Panc1 (cell line): ENCODE measurements at regions not wholly inside any gene's neighbourhood (a gene's known extent, or its start where the extent isn't known, plus 50 kb on each side); places are given as distances from the start of the nearest gene placed in this dataset.

ENCODE experiments used
- ATAC-seq: fragments of 200-7000 bp; cut with Tn5 transposase; 2 replicates; pipeline ENCODE4 v1.9.1; 2020; ENCODE audit warnings: mild to moderate bottlenecking, moderate library complexity
- BruUV-seq: library from RNA; stranded (reverse); fragments of 400-500 nt; replicated peaks from 2 replicates; lab custom pipeline; 2021; lab: Mats Ljungman, UMichigan
- CTCF ChIA-PET: fragments of 300-600 bp; sonication (Branson Sonifier 250); formaldehyde crosslinking; loops from one replicate; lab custom pipeline; 2022; ENCODE audit warnings: antibody characterized with exemption; lab: Charles Lee
- POLR2A ChIA-PET: fragments of 300-600 bp; sonication (Branson Sonifier 250); formaldehyde crosslinking; loops from one replicate; lab custom pipeline; 2022; ENCODE audit warnings: antibody characterized with exemption; lab: Charles Lee
- DNase-seq: peaks from one replicate; pipeline ENCODE4 v3.0.0-alpha.2; 2010; ENCODE audit warnings: low read depth, low spot score
- H3K27ac ChIP-seq: 2 replicates; pipeline ENCODE4 v1.5.1; 2011; ENCODE audit warnings: mild to moderate bottlenecking, low read length, inconsistent platforms
- H3K27me3 ChIP-seq: fragments of 200-500 bp; sonication (Bioruptor generic); 2 replicates; pipeline ENCODE4 v1.6.0; 2014; ENCODE audit warnings: low read length, inconsistent platforms; ENCODE audit not compliant: control insufficient read depth, insufficient read depth
- H3K36me3 ChIP-seq: fragments of 200-500 bp; sonication (Bioruptor generic); 2 replicates; pipeline ENCODE4 v1.5.1; 2014; ENCODE audit warnings: inconsistent platforms, mild to moderate bottlenecking, low read length, moderate library complexity; ENCODE audit not compliant: control insufficient read depth, insufficient read depth
- H3K4me1 ChIP-seq: 2 replicates; pipeline ENCODE4 v1.5.1; 2011; ENCODE audit warnings: inconsistent platforms, mild to moderate bottlenecking, low read length, moderate library complexity; ENCODE audit not compliant: control insufficient read depth, insufficient read depth
- H3K4me3 ChIP-seq, 2 experiments: 2 replicates each; pipeline ENCODE4 v1.5.1; 2011 to 2012; ENCODE audit warnings: low read depth in 2 of 2, low read length in 2 of 2, mild to moderate bottlenecking in 2 of 2, inconsistent platforms in 1 of 2, moderate library complexity in 1 of 2
- H3K9me3 ChIP-seq: fragments of 200-500 bp; sonication (Bioruptor generic); 2 replicates; pipeline ENCODE4 v1.5.1; 2014; ENCODE audit warnings: low read depth, mild to moderate bottlenecking, inconsistent platforms, low read length, moderate library complexity; ENCODE audit not compliant: control insufficient read depth, insufficient read depth
- POLR2AphosphoS5 ChIP-seq: IDR thresholded peaks from 2 replicates; pipeline ENCODE4 v1.6.1; 2012; ENCODE audit warnings: mild to moderate bottlenecking, low read depth, low read length, moderate library complexity
- SIN3A ChIP-seq: IDR thresholded peaks from 2 replicates; pipeline ENCODE4 v1.6.1; 2012; ENCODE audit warnings: low read depth, mild to moderate bottlenecking, low read length, moderate library complexity, borderline replicate concordance; ENCODE audit not compliant: insufficient read depth
- TCF7L2 ChIP-seq: IDR thresholded peaks from 2 replicates; pipeline ENCODE4 v1.6.1; 2011; ENCODE audit warnings: mild to moderate bottlenecking, low read depth, low read length, inconsistent platforms
- in situ Hi-C: cut with HindIII; loops from 2 replicates; pipeline ENCODE4 v1.10.0; 2016; ENCODE audit warnings: low sequenced_read_pairs, low pct_unique_long_range_greater_than_20kb
- intact Hi-C: fragments of 100-400 bp; cut with micrococcal nuclease; formaldehyde crosslinking; loops from one replicate; pipeline ENCODE4 v1.10.0; 2022; ENCODE audit not compliant: unreplicated experiment
- TF ChIP-seq, protein P1 (sequence below): fragments of 450-650 bp; IDR thresholded peaks from 2 replicates; pipeline ENCODE4 v1.5.1; 2017; ENCODE audit warnings: mild to moderate bottlenecking
- TF ChIP-seq, protein P2 (sequence below), 2 experiments: IDR thresholded peaks; 2 replicates each; pipeline ENCODE4 v1.6.1; 2011 to 2012; ENCODE audit warnings: low read depth in 2 of 2, control low read depth in 1 of 2, low read length in 1 of 2, mild to moderate bottlenecking in 1 of 2, moderate library complexity in 1 of 2; ENCODE audit not compliant: insufficient read depth in 1 of 2

- no peak for DNase-seq
- POLR2A ChIA-PET, result no interaction called here
- Histone ChIP-seq H3K36me3 (no peaks in the 10 kb centered on the region), H3K4me3 (no peak overlapping the region), H3K4me1 (no peaks in the 10 kb centered on the region), H3K27ac (no peak overlapping the region), H3K27me3 (peaks cover 4% of the 10 kb centered on the region; the same call in 1 of the 2 replicates), H3K9me3 (0 out of 2 replicates have a peak, but pooled peaks cover 3% of the 10 kb centered on the region)
- TF ChIP-seq, protein P1, sequence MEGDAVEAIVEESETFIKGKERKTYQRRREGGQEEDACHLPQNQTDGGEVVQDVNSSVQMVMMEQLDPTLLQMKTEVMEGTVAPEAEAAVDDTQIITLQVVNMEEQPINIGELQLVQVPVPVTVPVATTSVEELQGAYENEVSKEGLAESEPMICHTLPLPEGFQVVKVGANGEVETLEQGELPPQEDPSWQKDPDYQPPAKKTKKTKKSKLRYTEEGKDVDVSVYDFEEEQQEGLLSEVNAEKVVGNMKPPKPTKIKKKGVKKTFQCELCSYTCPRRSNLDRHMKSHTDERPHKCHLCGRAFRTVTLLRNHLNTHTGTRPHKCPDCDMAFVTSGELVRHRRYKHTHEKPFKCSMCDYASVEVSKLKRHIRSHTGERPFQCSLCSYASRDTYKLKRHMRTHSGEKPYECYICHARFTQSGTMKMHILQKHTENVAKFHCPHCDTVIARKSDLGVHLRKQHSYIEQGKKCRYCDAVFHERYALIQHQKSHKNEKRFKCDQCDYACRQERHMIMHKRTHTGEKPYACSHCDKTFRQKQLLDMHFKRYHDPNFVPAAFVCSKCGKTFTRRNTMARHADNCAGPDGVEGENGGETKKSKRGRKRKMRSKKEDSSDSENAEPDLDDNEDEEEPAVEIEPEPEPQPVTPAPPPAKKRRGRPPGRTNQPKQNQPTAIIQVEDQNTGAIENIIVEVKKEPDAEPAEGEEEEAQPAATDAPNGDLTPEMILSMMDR, result no peak
- TF ChIP-seq, protein P2, sequence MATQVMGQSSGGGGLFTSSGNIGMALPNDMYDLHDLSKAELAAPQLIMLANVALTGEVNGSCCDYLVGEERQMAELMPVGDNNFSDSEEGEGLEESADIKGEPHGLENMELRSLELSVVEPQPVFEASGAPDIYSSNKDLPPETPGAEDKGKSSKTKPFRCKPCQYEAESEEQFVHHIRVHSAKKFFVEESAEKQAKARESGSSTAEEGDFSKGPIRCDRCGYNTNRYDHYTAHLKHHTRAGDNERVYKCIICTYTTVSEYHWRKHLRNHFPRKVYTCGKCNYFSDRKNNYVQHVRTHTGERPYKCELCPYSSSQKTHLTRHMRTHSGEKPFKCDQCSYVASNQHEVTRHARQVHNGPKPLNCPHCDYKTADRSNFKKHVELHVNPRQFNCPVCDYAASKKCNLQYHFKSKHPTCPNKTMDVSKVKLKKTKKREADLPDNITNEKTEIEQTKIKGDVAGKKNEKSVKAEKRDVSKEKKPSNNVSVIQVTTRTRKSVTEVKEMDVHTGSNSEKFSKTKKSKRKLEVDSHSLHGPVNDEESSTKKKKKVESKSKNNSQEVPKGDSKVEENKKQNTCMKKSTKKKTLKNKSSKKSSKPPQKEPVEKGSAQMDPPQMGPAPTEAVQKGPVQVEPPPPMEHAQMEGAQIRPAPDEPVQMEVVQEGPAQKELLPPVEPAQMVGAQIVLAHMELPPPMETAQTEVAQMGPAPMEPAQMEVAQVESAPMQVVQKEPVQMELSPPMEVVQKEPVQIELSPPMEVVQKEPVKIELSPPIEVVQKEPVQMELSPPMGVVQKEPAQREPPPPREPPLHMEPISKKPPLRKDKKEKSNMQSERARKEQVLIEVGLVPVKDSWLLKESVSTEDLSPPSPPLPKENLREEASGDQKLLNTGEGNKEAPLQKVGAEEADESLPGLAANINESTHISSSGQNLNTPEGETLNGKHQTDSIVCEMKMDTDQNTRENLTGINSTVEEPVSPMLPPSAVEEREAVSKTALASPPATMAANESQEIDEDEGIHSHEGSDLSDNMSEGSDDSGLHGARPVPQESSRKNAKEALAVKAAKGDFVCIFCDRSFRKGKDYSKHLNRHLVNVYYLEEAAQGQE (IDR thresholded peaks at IDR 0.05; ENCODE audit: insufficient read depth in 1 of 2, low read depth in 2 of 2, low read length in 1 of 2), result no peak
- in situ Hi-C loops (no loop called here), intact Hi-C loops (no loop called here)
- CTCF ChIA-PET, result no interaction called here
- BruUV-seq, result no TSS peak
- no peak for ATAC-seq
Observed at GRCh38 chr6:163764565-163764964, 350.0 kb downstream of the QKI start.

DNA sequence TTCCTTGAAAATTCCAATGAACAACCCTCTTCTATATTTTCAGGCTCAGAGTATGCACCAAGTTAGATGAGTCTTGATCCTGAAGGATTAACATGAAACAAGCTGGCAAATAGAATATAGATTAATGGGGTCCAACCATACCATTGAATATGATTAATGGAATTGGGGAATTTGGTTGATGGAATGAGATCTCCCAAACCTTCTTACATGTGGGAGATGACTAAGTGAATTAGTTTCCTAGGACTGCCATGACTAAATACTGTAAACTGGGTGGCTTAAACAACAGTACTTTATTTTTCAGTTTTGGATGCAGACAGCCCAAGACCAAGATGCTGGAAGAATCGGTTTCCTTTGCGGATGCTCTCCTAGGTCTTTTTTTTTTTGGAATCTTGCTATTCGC is 347.0 kb downstream of the QKI start:
- Histone ChIP-seq H3K36me3 (no peaks in the 10 kb centered on the region), H3K27me3 (peaks cover 4% of the 10 kb centered on the region; the same call in 1 of the 2 replicates), H3K4me1 (no peaks in the 10 kb centered on the region), H3K9me3 (no peaks in the 10 kb centered on the region), H3K4me3 (no peak overlapping the region), H3K27ac (no peak overlapping the region)
- ATAC-seq (no peak), DNase-seq (no peak)
- CTCF ChIA-PET, result no interaction called here
- no TSS peak for BruUV-seq
- in situ Hi-C loops (no loop called here), intact Hi-C loops (no loop called here)
- POLR2A ChIA-PET, result no interaction called here
- TF ChIP-seq POLR2AphosphoS5 (no peak), SIN3A (no peak), TCF7L2 (no peak)
- TF ChIP-seq, protein P1, result no peak
- TF ChIP-seq, protein P2 (IDR thresholded peaks at IDR 0.05; ENCODE audit: insufficient read depth in 1 of 2, low read depth in 2 of 2, low read length in 1 of 2), result no peak
